H1 (cell line): ENCODE measurements at regions not wholly inside any gene's neighbourhood (a gene's known extent, or its start where the extent isn't known, plus 50 kb on each side); places are given as distances from the start of the nearest gene placed in this dataset.

ENCODE experiments used
- CTCF ChIA-PET: fragments of 300-600 bp; sonication (Branson Sonifier 250); formaldehyde crosslinking; loops from one replicate; lab custom pipeline; 2021; ENCODE audit not compliant: partially characterized antibody; lab: Charles Lee
- POLR2A ChIA-PET: fragments of 300-600 bp; sonication (Branson Sonifier 250); formaldehyde crosslinking; loops from one replicate; lab custom pipeline; 2021; ENCODE audit warnings: inconsistent platforms; ENCODE audit not compliant: partially characterized antibody; lab: Charles Lee
- DNase-seq, 2 experiments: peaks; one replicate each; pipeline versions ENCODE4 v3.0.0 to v3.0.0-alpha.2; 2010 to 2022; ENCODE audit warnings: low spot score in 2 of 2, low read depth in 1 of 2, mixed read lengths in 1 of 2
- FAIRE-seq: peaks from 2 replicates; lab custom pipeline; 2011; peaks lifted over from hg19 to GRCh38; lab: Jason Lieb, UNC
- H2AFZ ChIP-seq: 2 replicates; pipeline ENCODE4 v1.8.1; 2012; ENCODE audit warnings: low read length, inconsistent platforms
- H2AK5ac ChIP-seq: 2 replicates; pipeline ENCODE4 v1.6.1; 2013; ENCODE audit warnings: low read depth, low read length
- H2BK120ac ChIP-seq: replicated peaks from 2 replicates; pipeline ENCODE3; 2013; ENCODE audit warnings: low read depth, low read length, inconsistent platforms
- H2BK12ac ChIP-seq: 2 replicates; pipeline ENCODE4 v1.6.1; 2013; ENCODE audit warnings: low read depth, low read length
- H2BK15ac ChIP-seq: 2 replicates; pipeline ENCODE4 v1.6.1; 2013; ENCODE audit warnings: low read length
- H2BK20ac ChIP-seq: 2 replicates; pipeline ENCODE4 v1.6.1; 2013; ENCODE audit warnings: low read length
- H2BK5ac ChIP-seq: 2 replicates; pipeline ENCODE4 v1.6.1; 2013; ENCODE audit warnings: low read depth, low read length
- H3K14ac ChIP-seq: 2 replicates; pipeline ENCODE4 v1.6.1; 2013; ENCODE audit warnings: inconsistent platforms; ENCODE audit not compliant: insufficient read length
- H3K18ac ChIP-seq: 2 replicates; pipeline ENCODE4 v1.6.1; 2013; ENCODE audit warnings: low read length; ENCODE audit errors: extremely low read depth
- H3K23ac ChIP-seq: 2 replicates; pipeline ENCODE4 v1.6.1; 2013; ENCODE audit warnings: inconsistent platforms; ENCODE audit not compliant: insufficient read length
- H3K23me2 ChIP-seq: 2 replicates; pipeline ENCODE4 v1.6.1; 2013; ENCODE audit warnings: low read depth, low read length
- H3K27ac ChIP-seq: 2 replicates; pipeline ENCODE4 v1.6.1; 2011; ENCODE audit warnings: low read depth, low read length, inconsistent platforms
- H3K27me3 ChIP-seq, 4 experiments: replicated peaks in 1 of 4; 1 replicate in 1 of 4; 2 replicates in 3 of 4; pipeline versions ENCODE4 v1.6.1 to v1.8.1; 2011 to 2013; ENCODE audit warnings: low read length in 3 of 4, mild to moderate bottlenecking in 3 of 4, inconsistent platforms in 2 of 4, mixed read lengths in 2 of 4, moderate library complexity in 1 of 4; ENCODE audit not compliant: control insufficient read depth in 3 of 4, insufficient read depth in 3 of 4; ENCODE audit errors: extremely low read depth in 1 of 4
- H3K36me3 ChIP-seq, 4 experiments: 2 replicates each; pipeline versions ENCODE4 v1.6.1 to v1.8.1; 2011 to 2013; ENCODE audit warnings: mild to moderate bottlenecking in 4 of 4, low read length in 3 of 4, moderate library complexity in 2 of 4, control low read depth in 1 of 4, inconsistent platforms in 1 of 4; ENCODE audit not compliant: insufficient read depth in 4 of 4, control insufficient read depth in 2 of 4
- H3K4ac ChIP-seq: replicated peaks from 2 replicates; pipeline ENCODE3; 2013; ENCODE audit warnings: low read length, low read depth, mixed read lengths, inconsistent platforms; ENCODE audit not compliant: insufficient read length
- H3K4me1 ChIP-seq, 4 experiments: replicated peaks in 1 of 4; 1 replicate in 1 of 4; 2 replicates in 3 of 4; pipeline versions ENCODE4 v1.6.1 to v1.8.1; 2011 to 2013; ENCODE audit warnings: low read length in 3 of 4, inconsistent platforms in 2 of 4, mixed read lengths in 1 of 4; ENCODE audit not compliant: insufficient read depth in 4 of 4, control insufficient read depth in 3 of 4
- H3K4me2 ChIP-seq, 2 experiments: 2 replicates each; pipeline versions ENCODE4 v1.6.1 to v1.8.1; 2011 to 2013; ENCODE audit warnings: low read depth in 2 of 2, low read length in 2 of 2, control low read depth in 1 of 2, inconsistent platforms in 1 of 2, mild to moderate bottlenecking in 1 of 2; ENCODE audit not compliant: insufficient read depth in 1 of 2
- H3K4me3 ChIP-seq, 4 experiments: fragments of 200-600, 300-600 bp in 1 of 4; sonication (generic), shearing (Covaris generic), sonication (Bioruptor Twin) in 1 of 4; 2 replicates each; pipeline versions ENCODE4 v1.5.1 to v1.8.1; 2011 to 2016; ENCODE audit warnings: low read length in 4 of 4, low read depth in 3 of 4, control low read depth in 2 of 4, inconsistent platforms in 2 of 4, mild to moderate bottlenecking in 2 of 4, mixed read lengths in 1 of 4, moderate library complexity in 1 of 4; ENCODE audit not compliant: insufficient read depth in 2 of 4; ENCODE audit errors: extremely low read depth in 1 of 4
- H3K56ac ChIP-seq: replicated peaks from 2 replicates; pipeline ENCODE3; 2013; ENCODE audit warnings: low read depth, mild to moderate bottlenecking, mixed read lengths, low read length, inconsistent platforms; ENCODE audit not compliant: insufficient read length
- H3K79me1 ChIP-seq: 2 replicates; pipeline ENCODE4 v1.6.1; 2013; ENCODE audit warnings: low read depth, low read length, control low read depth
- H3K79me2 ChIP-seq, 2 experiments: 2 replicates each; pipeline versions ENCODE4 v1.6.1 to v1.8.1; 2012 to 2013; ENCODE audit warnings: low read length in 2 of 2, mild to moderate bottlenecking in 2 of 2, inconsistent platforms in 1 of 2; ENCODE audit not compliant: insufficient read depth in 2 of 2, control insufficient read depth in 1 of 2
- H3K9ac ChIP-seq, 4 experiments: replicated peaks in 1 of 4; 1 replicate in 1 of 4; 2 replicates in 3 of 4; pipeline versions ENCODE4 v1.6.1 to v1.8.1; 2011 to 2013; ENCODE audit warnings: low read depth in 3 of 4, low read length in 3 of 4, control low read depth in 2 of 4, mild to moderate bottlenecking in 2 of 4, moderate library complexity in 2 of 4, inconsistent platforms in 1 of 4; ENCODE audit errors: extremely low read depth in 1 of 4
- H3K9me3 ChIP-seq, 2 experiments: 2 replicates each; pipeline versions ENCODE4 v1.6.1 to v1.8.1; 2012 to 2013; ENCODE audit warnings: mild to moderate bottlenecking in 2 of 2, moderate library complexity in 2 of 2, control low read depth in 1 of 2, inconsistent platforms in 1 of 2, low read depth in 1 of 2, low read length in 1 of 2, mixed read lengths in 1 of 2; ENCODE audit not compliant: insufficient read depth in 2 of 2
- H4K20me1 ChIP-seq, 2 experiments: replicated peaks in 1 of 2; 2 replicates each; pipeline versions ENCODE3 to v1.8.1; 2011 to 2013; ENCODE audit warnings: inconsistent platforms in 2 of 2, low read length in 2 of 2, mild to moderate bottlenecking in 1 of 2; ENCODE audit not compliant: insufficient read depth in 2 of 2, control insufficient read depth in 1 of 2
- H4K5ac ChIP-seq: 2 replicates; pipeline ENCODE4 v1.6.1; 2013; ENCODE audit warnings: low read length, low read depth, mixed read lengths, inconsistent platforms; ENCODE audit not compliant: insufficient read length
- H4K8ac ChIP-seq: 2 replicates; pipeline ENCODE4 v1.8.0; 2013; ENCODE audit warnings: mild to moderate bottlenecking, moderate library complexity, low read length, inconsistent platforms; ENCODE audit not compliant: insufficient read depth; ENCODE audit errors: extremely low read depth
- H4K91ac ChIP-seq: replicated peaks from 2 replicates; pipeline ENCODE3; 2013; ENCODE audit warnings: low read length, mixed read lengths, inconsistent platforms; ENCODE audit not compliant: insufficient read length
- CHD2 ChIP-seq: IDR thresholded peaks from 2 replicates; pipeline ENCODE4 v1.6.1; 2012; ENCODE audit warnings: low read length, improper control_type of control experiment
- CTBP2 ChIP-seq: IDR thresholded peaks from 2 replicates; pipeline ENCODE4 v1.7.0; 2011; ENCODE audit warnings: borderline replicate concordance, mild to moderate bottlenecking, moderate library complexity, mixed read lengths, low read length; ENCODE audit not compliant: insufficient read depth, insufficient read length
- E2F6 ChIP-seq: IDR thresholded peaks from 2 replicates; pipeline ENCODE4 v1.6.1; 2012; ENCODE audit warnings: inconsistent platforms
- GTF2F1 ChIP-seq: IDR thresholded peaks from 2 replicates; pipeline ENCODE4 v1.6.1; 2012; ENCODE audit warnings: low read depth, low read length, improper control_type of control experiment, borderline replicate concordance
- HDAC2 ChIP-seq, 2 experiments: fragments of 300-600 bp in 1 of 2; sonication (generic) in 1 of 2; IDR thresholded peaks; 2 replicates each; pipeline ENCODE4 v1.6.1; 2011 to 2012; ENCODE audit warnings: low read depth in 2 of 2, low read length in 2 of 2, mild to moderate bottlenecking in 2 of 2, moderate library complexity in 2 of 2, borderline replicate concordance in 1 of 2, inconsistent platforms in 1 of 2
- HDAC6 ChIP-seq: IDR thresholded peaks from one replicate; pipeline ENCODE4 v1.7.1; 2012; ENCODE audit warnings: low read depth, mild to moderate bottlenecking, inconsistent platforms, low read length, moderate library complexity
- MAX ChIP-seq: IDR thresholded peaks from 2 replicates; pipeline ENCODE4 v1.6.1; 2012; ENCODE audit warnings: inconsistent platforms
- NRF1 ChIP-seq: IDR thresholded peaks from 2 replicates; pipeline ENCODE4 v1.6.1; 2011; ENCODE audit warnings: mild to moderate bottlenecking, low read depth, low read length, improper control_type of control experiment
- POLR2AphosphoS5 ChIP-seq: IDR thresholded peaks from 2 replicates; pipeline ENCODE4 v1.6.1; 2011; ENCODE audit warnings: low read depth, low read length
- RBBP5 ChIP-seq: IDR thresholded peaks from 2 replicates; pipeline ENCODE4 v1.7.1; 2012; ENCODE audit warnings: low read depth, mild to moderate bottlenecking, inconsistent platforms, low read length, moderate library complexity, borderline replicate concordance
- RFX5 ChIP-seq: IDR thresholded peaks from 2 replicates; pipeline ENCODE4 v1.6.1; 2011; ENCODE audit warnings: low read depth, low read length, improper control_type of control experiment, borderline replicate concordance
- SRF ChIP-seq: IDR thresholded peaks from 2 replicates; pipeline ENCODE4 v1.6.1; 2011; ENCODE audit warnings: mild to moderate bottlenecking, low read depth, low read length, moderate library complexity

GRCh38 chr3:191997093-191997492 is 536.1 kb downstream of the PYDC2 start:
- Histone ChIP-seq H2AK5ac (no peak overlapping the region), H2BK120ac (no peak overlapping the region), H2BK12ac (no peak overlapping the region), H3K79me1 (no peaks in the 10 kb centered on the region), H4K91ac (no peak overlapping the region), H3K9ac (no peak overlapping the region), H3K4me2 (no peak overlapping the region), H2BK5ac (no peak overlapping the region), H3K27ac (no peak overlapping the region), H3K4me1 (peaks cover 0 to 6% (median 1%) of the 10 kb centered on the region in 4 experiments; a peak in 2 of 7 replicates), H3K18ac (no peak overlapping the region), H3K56ac (no peak overlapping the region), H3K4me3 (no peak overlapping the region), H3K14ac (no peak overlapping the region), H4K5ac (no peak overlapping the region), H3K27me3 (no peaks in the 10 kb centered on the region), H2BK20ac (0 out of 2 replicates have a peak overlapping the region, but pooled peaks have one; percentile 37), H2AFZ (no peak overlapping the region), H4K20me1 (no peaks in the 10 kb centered on the region), H2BK15ac (no peak overlapping the region), H3K4ac (no peak overlapping the region), H3K79me2 (no peaks in the 10 kb centered on the region), H3K23ac (no peak overlapping the region), H3K23me2 (no peaks in the 10 kb centered on the region), H4K8ac (no peak overlapping the region), H3K9me3 (peaks cover 0 to 4% of the 10 kb centered on the region in 2 experiments; a peak in 2 of 4 replicates), H3K36me3 (no peaks in the 10 kb centered on the region)
- ChIA-PET POLR2A (no interaction called here), CTCF (interaction anchor here (0.9 kb wide), 1 partner anchor 40 kb away, joined by 3 read pairs; no protein-coding TSS in a partner anchor)
- TF ChIP-seq MAX (no peak), NRF1 (no peak), CTBP2 (no peak), POLR2AphosphoS5 (no peak), SRF (no peak), RBBP5 (no peak), E2F6 (no peak), RFX5 (no peak), GTF2F1 (no peak), HDAC6 (no peak), CHD2 (no peak), HDAC2 (IDR thresholded peaks at IDR 0.05; ENCODE audit: borderline replicate concordance in 1 of 2, low read depth in 2 of 2, low read length in 2 of 2) (no peak)
- FAIRE-seq = no peak
- no peak for DNase-seq
